MM.1S (cell line): ENCODE measurements at regions not wholly inside any gene's neighbourhood (a gene's known extent, or its start where the extent isn't known, plus 50 kb on each side); places are given as distances from the start of the nearest gene placed in this dataset.

Experiments used
- EZH2 ChIP-seq: fragments of 300-600 bp; sonication (generic); optimal IDR thresholded peaks from 2 replicates; pipeline ENCODE3; 2017; ENCODE audit warnings: low read depth, mild to moderate bottlenecking, antibody characterized with exemption, low read length, mixed read lengths
- TF ChIP-seq, protein P1 (sequence below): fragments of 300-600 bp; sonication (generic); IDR thresholded peaks from 2 replicates; pipeline ENCODE4 v1.5.1; 2016; ENCODE audit warnings: antibody characterized with exemption, low read length, mixed read lengths

DNA sequence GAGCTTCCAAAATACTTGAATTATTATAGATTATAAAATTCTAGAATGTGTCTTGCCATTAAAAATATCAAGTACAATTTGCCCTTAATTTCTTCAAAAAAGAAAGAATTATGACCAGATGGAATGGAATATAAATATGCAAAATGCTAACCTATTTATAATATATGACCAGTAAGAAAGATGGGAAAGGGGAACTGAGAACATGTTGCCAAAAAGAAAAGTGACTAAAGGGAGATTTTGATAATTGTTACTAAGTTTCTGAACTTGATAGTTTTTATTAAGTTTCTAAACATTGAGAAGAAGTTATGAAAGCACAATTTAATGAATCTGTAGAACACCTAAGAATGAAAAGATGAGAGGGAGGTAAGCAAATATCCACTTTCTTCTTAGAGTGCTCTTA lies 188.4 kb upstream of the NR4A3 start:
- TF ChIP-seq, protein P1, sequence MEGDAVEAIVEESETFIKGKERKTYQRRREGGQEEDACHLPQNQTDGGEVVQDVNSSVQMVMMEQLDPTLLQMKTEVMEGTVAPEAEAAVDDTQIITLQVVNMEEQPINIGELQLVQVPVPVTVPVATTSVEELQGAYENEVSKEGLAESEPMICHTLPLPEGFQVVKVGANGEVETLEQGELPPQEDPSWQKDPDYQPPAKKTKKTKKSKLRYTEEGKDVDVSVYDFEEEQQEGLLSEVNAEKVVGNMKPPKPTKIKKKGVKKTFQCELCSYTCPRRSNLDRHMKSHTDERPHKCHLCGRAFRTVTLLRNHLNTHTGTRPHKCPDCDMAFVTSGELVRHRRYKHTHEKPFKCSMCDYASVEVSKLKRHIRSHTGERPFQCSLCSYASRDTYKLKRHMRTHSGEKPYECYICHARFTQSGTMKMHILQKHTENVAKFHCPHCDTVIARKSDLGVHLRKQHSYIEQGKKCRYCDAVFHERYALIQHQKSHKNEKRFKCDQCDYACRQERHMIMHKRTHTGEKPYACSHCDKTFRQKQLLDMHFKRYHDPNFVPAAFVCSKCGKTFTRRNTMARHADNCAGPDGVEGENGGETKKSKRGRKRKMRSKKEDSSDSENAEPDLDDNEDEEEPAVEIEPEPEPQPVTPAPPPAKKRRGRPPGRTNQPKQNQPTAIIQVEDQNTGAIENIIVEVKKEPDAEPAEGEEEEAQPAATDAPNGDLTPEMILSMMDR, result no peak
- no peak for TF ChIP-seq EZH2
